Fibroblast of pulmonary artery (primary cell): ENCODE measurements at regions not wholly inside any gene's neighbourhood (a gene's known extent, or its start where the extent isn't known, plus 50 kb on each side); places are given as distances from the start of the nearest gene placed in this dataset.

Experiments
- DNase-seq: peaks from one replicate; pipeline ENCODE4 v3.0.0-alpha.2; 2010; ENCODE audit warnings: low read depth
- H3K4me3 ChIP-seq: replicated peaks from 2 replicates; pipeline ENCODE4 v1.5.1; 2011; ENCODE audit warnings: low read depth, mild to moderate bottlenecking, control low read depth, low read length, moderate library complexity
- CTCF ChIP-seq: IDR thresholded peaks from 2 replicates; pipeline ENCODE4 v1.5.1; 2011; ENCODE audit warnings: mild to moderate bottlenecking, control low read depth, low read length, inconsistent platforms; ENCODE audit errors: missing control alignments

GRCh38 chr7:98458090-98458875 is 57.4 kb upstream of the BAIAP2L1 start:
- no peak for TF ChIP-seq CTCF
- DNase-seq = no peak
- no peak overlapping the region for H3K4me3 ChIP-seq

- TF ChIP-seq CTCF = no peak
- DNase-seq = no peak
These were observed 56.0 kb upstream of the BAIAP2L1 start for GRCh38 chr7:98456866-98457265.

DNA sequence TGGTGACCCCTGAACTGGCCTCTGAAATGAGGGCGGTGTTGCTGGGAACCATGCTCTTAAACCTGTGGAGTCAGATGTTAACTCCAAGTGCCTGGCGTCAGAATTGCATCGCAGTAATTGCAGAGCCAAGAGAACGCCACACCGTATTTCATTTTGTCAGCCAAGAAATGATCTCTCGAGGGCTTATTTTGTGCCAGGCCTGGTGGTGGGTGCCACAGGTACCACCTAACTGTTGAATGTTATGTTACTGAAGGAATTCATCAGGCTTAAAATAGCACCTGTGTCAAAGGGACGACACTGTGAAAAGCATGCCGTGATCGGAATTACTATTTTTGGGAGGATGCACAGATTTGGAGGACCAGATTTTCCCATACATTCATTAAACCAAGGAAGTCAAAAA is 51.9 kb upstream of the BAIAP2L1 start:
- no peak for TF ChIP-seq CTCF
- H3K4me3 ChIP-seq = no peak overlapping the region
- DNase-seq = no peak

More at GRCh38 chr7:98456866-98457265, 56.0 kb upstream of the BAIAP2L1 start:
- H3K4me3 ChIP-seq = no peak overlapping the region
